H9 (cell line): ENCODE measurements at regions not wholly inside any gene's neighbourhood (a gene's known extent, or its start where the extent isn't known, plus 50 kb on each side); places are given as distances from the start of the nearest gene placed in this dataset.

Source experiments
- DNase-seq: peaks from one replicate; pipeline ENCODE4 v3.0.0-alpha.2; 2017
- H2AFZ ChIP-seq: one replicate; pipeline ENCODE4 v1.6.1; 2013; ENCODE audit warnings: mild to moderate bottlenecking, low read length, control low read depth, moderate library complexity
- H2AK5ac ChIP-seq: 2 replicates; pipeline ENCODE4 v1.6.1; 2013; ENCODE audit warnings: low read length, control low read depth, mixed read lengths; ENCODE audit not compliant: insufficient read length
- H2BK120ac ChIP-seq: one replicate; pipeline ENCODE4 v1.6.1; 2013; ENCODE audit warnings: low read depth, mild to moderate bottlenecking, low read length, control low read depth, inconsistent platforms; ENCODE audit not compliant: poor library complexity, severe bottlenecking
- H2BK12ac ChIP-seq: 2 replicates; pipeline ENCODE4 v1.6.1; 2013; ENCODE audit warnings: low read length, control low read depth, mixed read lengths, low read depth; ENCODE audit not compliant: insufficient read length
- H2BK15ac ChIP-seq: 2 replicates; pipeline ENCODE4 v1.6.1; 2013; ENCODE audit warnings: low read depth, low read length, control low read depth
- H2BK20ac ChIP-seq: one replicate; pipeline ENCODE4 v1.6.1; 2013; ENCODE audit warnings: low read depth, mild to moderate bottlenecking, low read length, control low read depth, inconsistent platforms; ENCODE audit not compliant: poor library complexity, severe bottlenecking
- H2BK5ac ChIP-seq: 2 replicates; pipeline ENCODE4 v1.6.1; 2013; ENCODE audit warnings: low read length, control low read depth, mixed read lengths; ENCODE audit not compliant: insufficient read length
- H3K14ac ChIP-seq: 2 replicates; pipeline ENCODE4 v1.6.1; 2013; ENCODE audit warnings: low read length, control low read depth; ENCODE audit not compliant: insufficient read depth
- H3K18ac ChIP-seq: 2 replicates; pipeline ENCODE4 v1.6.1; 2013; ENCODE audit warnings: low read depth, mild to moderate bottlenecking, mixed read lengths, low read length, control low read depth; ENCODE audit not compliant: insufficient read length
- H3K23ac ChIP-seq: 2 replicates; pipeline ENCODE4 v1.6.1; 2013; ENCODE audit warnings: low read length, control low read depth, mixed read lengths, low read depth; ENCODE audit not compliant: insufficient read length
- H3K23me2 ChIP-seq: 2 replicates; pipeline ENCODE4 v1.6.1; 2013; ENCODE audit warnings: low read depth, mild to moderate bottlenecking, mixed read lengths, low read length, control low read depth; ENCODE audit not compliant: insufficient read length, poor library complexity, severe bottlenecking
- H3K27ac ChIP-seq: 2 replicates; pipeline ENCODE4 v1.5.1; 2013; ENCODE audit warnings: low read length, control low read depth, mixed read lengths, low read depth; ENCODE audit not compliant: insufficient read length
- H3K27me3 ChIP-seq: 2 replicates; pipeline ENCODE4 v1.6.1; 2013; ENCODE audit warnings: low read length, control low read depth, inconsistent platforms; ENCODE audit not compliant: insufficient read depth
- H3K4ac ChIP-seq: 2 replicates; pipeline ENCODE4 v1.6.1; 2013; ENCODE audit warnings: low read depth, mild to moderate bottlenecking, control low read depth, inconsistent platforms, low read length, moderate library complexity
- H3K4me1 ChIP-seq: 2 replicates; pipeline ENCODE4 v1.6.1; 2013; ENCODE audit warnings: low read length, control low read depth, inconsistent platforms; ENCODE audit not compliant: insufficient read depth
- H3K4me2 ChIP-seq: 2 replicates; pipeline ENCODE4 v1.6.1; 2013; ENCODE audit warnings: low read length, control low read depth, mixed read lengths; ENCODE audit not compliant: insufficient read length, insufficient read depth
- H3K56ac ChIP-seq: 2 replicates; pipeline ENCODE4 v1.6.1; 2013; ENCODE audit warnings: low read depth, mild to moderate bottlenecking, mixed read lengths, low read length, control low read depth; ENCODE audit not compliant: insufficient read length
- H3K79me1 ChIP-seq: 2 replicates; pipeline ENCODE4 v1.6.1; 2013; ENCODE audit warnings: low read depth, mild to moderate bottlenecking, moderate library complexity, low read length, control low read depth, inconsistent platforms; ENCODE audit not compliant: insufficient read depth, poor library complexity, severe bottlenecking
- H3K79me2 ChIP-seq: 2 replicates; pipeline ENCODE4 v1.6.1; 2013; ENCODE audit warnings: low read length, control low read depth, inconsistent platforms; ENCODE audit not compliant: insufficient read depth
- H3K9ac ChIP-seq: 2 replicates; pipeline ENCODE4 v1.6.1; 2013; ENCODE audit warnings: low read length, control low read depth, mixed read lengths; ENCODE audit not compliant: insufficient read length; ENCODE audit errors: extremely low read depth
- H3K9me3 ChIP-seq: one replicate; pipeline ENCODE4 v1.6.1; 2013; ENCODE audit warnings: low read depth, low read length, inconsistent platforms; ENCODE audit not compliant: control insufficient read depth
- H3T11ph ChIP-seq: one replicate; pipeline ENCODE4 v1.6.1; 2013; ENCODE audit warnings: mild to moderate bottlenecking, low read length, control low read depth, inconsistent platforms
- H4K20me1 ChIP-seq: one replicate; pipeline ENCODE4 v1.6.1; 2013; ENCODE audit not compliant: control insufficient read depth, insufficient read length, insufficient read depth
- H4K5ac ChIP-seq: 2 replicates; pipeline ENCODE4 v1.6.1; 2013; ENCODE audit warnings: low read depth, mild to moderate bottlenecking, mixed read lengths, low read length, control low read depth; ENCODE audit not compliant: insufficient read length
- H4K8ac ChIP-seq: replicated peaks from 2 replicates; pipeline ENCODE4 v1.6.1; 2013; ENCODE audit warnings: low read length, control low read depth, mixed read lengths, low read depth; ENCODE audit not compliant: insufficient read length
- H4K91ac ChIP-seq: 2 replicates; pipeline ENCODE4 v1.6.1; 2013; ENCODE audit warnings: low read depth, mild to moderate bottlenecking, moderate library complexity, mixed read lengths, low read length, control low read depth; ENCODE audit not compliant: insufficient read length
- H3K27ac Mint-ChIP-seq, 3 experiments: 2 replicates in 2 of 3; 3 replicates in 1 of 3; pipeline ENCODE4 v1.8.0; 2020 to 2021; ENCODE audit warnings: mixed read lengths in 3 of 3, mild to moderate bottlenecking in 1 of 3, moderate library complexity in 1 of 3
- H3K27me3 Mint-ChIP-seq: 2 replicates; pipeline ENCODE4 v1.8.0; 2021; ENCODE audit warnings: low read depth, mild to moderate bottlenecking, moderate library complexity, mixed read lengths
- H3K36me3 Mint-ChIP-seq, 3 experiments: 2 replicates in 2 of 3; 3 replicates in 1 of 3; pipeline ENCODE4 v1.8.0; 2020 to 2021; ENCODE audit warnings: low read depth in 3 of 3, mixed read lengths in 3 of 3; ENCODE audit not compliant: insufficient read depth in 1 of 3
- H3K4me1 Mint-ChIP-seq, 2 experiments: 2 replicates each; pipeline ENCODE4 v1.8.0; 2020; ENCODE audit warnings: mixed read lengths in 2 of 2
- H3K4me3 Mint-ChIP-seq, 2 experiments: 2 replicates in 1 of 2; 3 replicates in 1 of 2; pipeline ENCODE4 v1.8.0; 2020 to 2021; ENCODE audit warnings: mild to moderate bottlenecking in 2 of 2, mixed read lengths in 2 of 2, moderate library complexity in 1 of 2
- H3K9me3 Mint-ChIP-seq, 2 experiments: 2 replicates in 1 of 2; 3 replicates in 1 of 2; pipeline ENCODE4 v1.8.0; 2020; ENCODE audit warnings: mild to moderate bottlenecking in 2 of 2, mixed read lengths in 2 of 2, moderate library complexity in 1 of 2
- CTCF ChIP-seq: fragments of 200-600 bp; sonication (generic); conservative IDR thresholded peaks from 3 replicates; pipeline ENCODE4 v1.8.0; 2021; ENCODE audit warnings: antibody characterized with exemption, mild to moderate bottlenecking
- WGBS: extraction: QIAGEN DNeasy Blood & Tissue Kit; methylation state at CpG from one replicate; pipeline ENCODE4 v1.1.7; 2013; ENCODE audit warnings: missing lambda C conversion rate, low lambda C conversion rate, mixed read lengths; ENCODE audit not compliant: insufficient read length; ENCODE audit errors: extremely low coverage; 5-methylcytosine and 5-hydroxymethylcytosine counted together

GRCh38 chr16:5758281-5758680 is 660.7 kb upstream of the EEF2KMT start:
- Mint-ChIP-seq H3K4me3 (no peak overlapping the region), H3K27ac (no peak overlapping the region), H3K36me3 (no peaks in the 10 kb centered on the region), H3K9me3 (no peaks in the 10 kb centered on the region), H3K27me3 (no peaks in the 10 kb centered on the region), H3K4me1 (peaks cover 33 to 34% of the 10 kb centered on the region in 2 experiments)
- no peak overlapping the region for H3K56ac ChIP-seq
- H3K9ac ChIP-seq, result no peak overlapping the region
- no peak overlapping the region for H2BK15ac ChIP-seq
- no peak overlapping the region for H2BK20ac ChIP-seq
- peaks cover 15% of the 10 kb centered on the region for H3K4me1 ChIP-seq
- H2BK12ac ChIP-seq, result no peak overlapping the region
- H2BK5ac ChIP-seq, result no peak overlapping the region
- H2AK5ac ChIP-seq, result no peak overlapping the region
- no peak overlapping the region for H4K5ac ChIP-seq
- no peak overlapping the region for H3K23ac ChIP-seq
- no peak overlapping the region for H3K18ac ChIP-seq
- H3K4ac ChIP-seq, result no peak overlapping the region
- H3K14ac ChIP-seq, result no peak overlapping the region
- no peak overlapping the region for H4K91ac ChIP-seq
- no peaks in the 10 kb centered on the region for H4K20me1 ChIP-seq
- no peak overlapping the region for H3T11ph ChIP-seq
- no peaks in the 10 kb centered on the region for H3K23me2 ChIP-seq
- no peak for TF ChIP-seq CTCF
- H3K4me2 ChIP-seq, result no peak overlapping the region
- no peaks in the 10 kb centered on the region for H3K79me1 ChIP-seq
- H3K79me2 ChIP-seq, result no peaks in the 10 kb centered on the region
- WGBS, result no CpG with 5 or more reads among the region's 4 CpGs
- no peak overlapping the region for H3K27ac ChIP-seq
- no peak overlapping the region for H4K8ac ChIP-seq
- H2BK120ac ChIP-seq, result no peak overlapping the region
- no peaks in the 10 kb centered on the region for H3K9me3 ChIP-seq
- H2AFZ ChIP-seq, result no peak overlapping the region
- H3K27me3 ChIP-seq, result 0 out of 2 replicates have a peak, but pooled peaks cover 2% of the 10 kb centered on the region
- DNase-seq, result no peak
